RWPE2 (cell line): ENCODE measurements at regions not wholly inside any gene's neighbourhood (a gene's known extent, or its start where the extent isn't known, plus 50 kb on each side); places are given as distances from the start of the nearest gene placed in this dataset.

Experiments
- ATAC-seq: fragments of 200-7000 bp; cut with Tn5 transposase; 3 replicates; pipeline ENCODE4 v1.9.1; 2021; ENCODE audit warnings: low read depth
- DNase-seq: peaks from one replicate; pipeline ENCODE4 v3.0.0-alpha.2; 2020; ENCODE audit warnings: low spot score
- H3K27ac ChIP-seq: fragments of 450-650 bp; 2 replicates; pipeline ENCODE4 v1.5.1; 2017; ENCODE audit warnings: mild to moderate bottlenecking; ENCODE audit not compliant: poor library complexity, severe bottlenecking
- H3K27me3 ChIP-seq: fragments of 250-450 bp; sonication (Bioruptor Pico); 2 replicates; pipeline ENCODE4 v1.5.1; 2021; ENCODE audit warnings: mild to moderate bottlenecking, moderate library complexity; ENCODE audit not compliant: insufficient read depth, poor library complexity, severe bottlenecking
- H3K36me3 ChIP-seq: fragments of 250-450 bp; sonication (Bioruptor Pico); 2 replicates; pipeline ENCODE4 v1.5.1; 2020; ENCODE audit warnings: low read depth, mild to moderate bottlenecking, moderate library complexity
- H3K4me1 ChIP-seq: fragments of 250-450 bp; sonication (Bioruptor Pico); 2 replicates; pipeline ENCODE4 v1.5.1; 2021; ENCODE audit warnings: mild to moderate bottlenecking, moderate library complexity; ENCODE audit not compliant: insufficient read depth, poor library complexity, severe bottlenecking
- H3K4me3 ChIP-seq: fragments of 250-450 bp; sonication (Bioruptor Pico); 2 replicates; pipeline ENCODE4 v1.5.1; 2021; ENCODE audit warnings: mild to moderate bottlenecking, moderate library complexity; ENCODE audit not compliant: severe bottlenecking
- H3K9me3 ChIP-seq: fragments of 250-450 bp; sonication (Bioruptor Pico); 2 replicates; pipeline ENCODE4 v1.5.1; 2021; ENCODE audit warnings: mild to moderate bottlenecking, moderate library complexity; ENCODE audit not compliant: severe bottlenecking
- TF ChIP-seq, protein P1 (sequence below): fragments of 450-650 bp; IDR thresholded peaks from one replicate; pipeline ENCODE4 v1.5.1; 2017; ENCODE audit warnings: mild to moderate bottlenecking, moderate library complexity; ENCODE audit not compliant: poor library complexity, severe bottlenecking

DNA sequence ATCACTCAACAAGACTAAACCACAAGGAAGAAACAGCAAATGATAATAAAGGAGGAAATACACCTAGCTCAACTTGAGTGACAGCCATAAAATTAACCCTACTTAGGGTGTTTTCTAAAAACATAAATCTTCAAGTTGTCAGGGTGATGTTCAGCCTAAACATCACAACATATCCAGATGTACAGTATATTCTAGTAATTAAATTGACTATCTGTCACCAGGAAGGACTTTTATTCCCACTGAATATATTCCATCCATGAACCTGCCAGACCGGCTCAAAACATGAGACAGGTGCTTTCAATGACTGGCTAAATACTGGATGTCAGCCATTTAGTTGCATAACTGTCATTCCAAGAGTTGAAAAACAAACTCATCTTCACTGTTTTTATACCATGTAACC, 298.1 kb upstream of the NEBL start:
- H3K9me3 ChIP-seq: no peaks in the 10 kb centered on the region
- H3K27ac ChIP-seq: peak overlapping the region; percentile 32
- no peaks in the 10 kb centered on the region for H3K27me3 ChIP-seq
- H3K4me1 ChIP-seq: peaks cover 27% of the 10 kb centered on the region
- peak; percentile 32 for ATAC-seq
- no peak for DNase-seq
- TF ChIP-seq, protein P1, sequence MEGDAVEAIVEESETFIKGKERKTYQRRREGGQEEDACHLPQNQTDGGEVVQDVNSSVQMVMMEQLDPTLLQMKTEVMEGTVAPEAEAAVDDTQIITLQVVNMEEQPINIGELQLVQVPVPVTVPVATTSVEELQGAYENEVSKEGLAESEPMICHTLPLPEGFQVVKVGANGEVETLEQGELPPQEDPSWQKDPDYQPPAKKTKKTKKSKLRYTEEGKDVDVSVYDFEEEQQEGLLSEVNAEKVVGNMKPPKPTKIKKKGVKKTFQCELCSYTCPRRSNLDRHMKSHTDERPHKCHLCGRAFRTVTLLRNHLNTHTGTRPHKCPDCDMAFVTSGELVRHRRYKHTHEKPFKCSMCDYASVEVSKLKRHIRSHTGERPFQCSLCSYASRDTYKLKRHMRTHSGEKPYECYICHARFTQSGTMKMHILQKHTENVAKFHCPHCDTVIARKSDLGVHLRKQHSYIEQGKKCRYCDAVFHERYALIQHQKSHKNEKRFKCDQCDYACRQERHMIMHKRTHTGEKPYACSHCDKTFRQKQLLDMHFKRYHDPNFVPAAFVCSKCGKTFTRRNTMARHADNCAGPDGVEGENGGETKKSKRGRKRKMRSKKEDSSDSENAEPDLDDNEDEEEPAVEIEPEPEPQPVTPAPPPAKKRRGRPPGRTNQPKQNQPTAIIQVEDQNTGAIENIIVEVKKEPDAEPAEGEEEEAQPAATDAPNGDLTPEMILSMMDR: no peak
- H3K4me3 ChIP-seq: no peak overlapping the region
- H3K36me3 ChIP-seq: no peaks in the 10 kb centered on the region

DNA sequence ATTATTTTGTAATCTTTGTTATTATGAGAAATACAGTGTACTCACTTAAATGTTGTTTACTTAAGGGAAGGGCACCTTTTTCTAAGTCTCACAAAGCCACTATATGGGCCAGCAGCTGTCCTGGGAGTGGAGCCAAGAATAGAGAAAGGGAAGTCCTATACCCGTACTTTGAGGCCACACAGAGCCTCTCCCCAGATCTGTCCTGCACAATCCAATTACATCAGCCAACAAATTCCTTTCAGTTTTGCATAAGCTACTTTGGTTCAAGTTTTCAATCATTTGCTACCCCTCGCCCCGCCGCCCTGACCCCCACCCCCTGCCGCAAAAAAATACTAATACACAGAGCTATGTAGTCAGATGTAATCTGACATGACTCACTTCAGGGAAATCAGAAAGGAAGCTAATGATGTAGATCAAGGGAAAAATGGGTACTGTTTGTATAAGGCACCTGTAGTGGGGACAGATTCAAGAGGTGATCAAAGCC, 297.4 kb upstream of the NEBL start:
- H3K9me3 ChIP-seq: no peaks in the 10 kb centered on the region

DNA sequence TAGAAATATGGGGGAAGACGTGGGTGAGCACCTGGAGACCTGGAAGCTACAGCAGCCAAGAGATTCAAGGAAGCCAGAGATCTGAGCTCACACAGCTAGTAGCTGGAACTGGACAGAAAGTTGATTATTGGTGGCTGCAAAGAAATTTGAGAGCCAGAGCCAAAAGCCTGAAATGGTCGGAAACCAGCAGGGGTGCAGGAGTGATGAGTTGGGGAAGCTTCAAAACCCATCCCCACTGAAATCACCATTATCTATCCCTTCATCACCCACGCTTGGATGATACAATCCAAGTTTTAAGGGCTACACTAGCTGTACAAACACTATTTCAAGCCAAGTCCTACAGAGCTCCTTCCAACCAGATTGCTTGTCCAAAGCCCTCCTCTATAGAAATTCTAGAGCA, 296.1 kb upstream of the NEBL start:
- Histone ChIP-seq H3K36me3 (no peaks in the 10 kb centered on the region), H3K4me1 (peaks cover 27% of the 10 kb centered on the region), H3K27ac (no peak overlapping the region), H3K9me3 (peaks cover 4% of the 10 kb centered on the region), H3K4me3 (no peak overlapping the region), H3K27me3 (no peaks in the 10 kb centered on the region)
- ATAC-seq (no peak), DNase-seq (no peak)
- TF ChIP-seq, protein P1: no peak

More for the DNA sequence above, 297.4 kb upstream of the NEBL start:
- Histone ChIP-seq H3K27ac (peak overlapping the region; percentile 32), H3K4me1 (peaks cover 27% of the 10 kb centered on the region), H3K27me3 (no peaks in the 10 kb centered on the region), H3K4me3 (no peak overlapping the region), H3K36me3 (no peaks in the 10 kb centered on the region)
- ATAC-seq: peak; percentile 82
- TF ChIP-seq, protein P1: no peak
- DNase-seq: no peak

DNA sequence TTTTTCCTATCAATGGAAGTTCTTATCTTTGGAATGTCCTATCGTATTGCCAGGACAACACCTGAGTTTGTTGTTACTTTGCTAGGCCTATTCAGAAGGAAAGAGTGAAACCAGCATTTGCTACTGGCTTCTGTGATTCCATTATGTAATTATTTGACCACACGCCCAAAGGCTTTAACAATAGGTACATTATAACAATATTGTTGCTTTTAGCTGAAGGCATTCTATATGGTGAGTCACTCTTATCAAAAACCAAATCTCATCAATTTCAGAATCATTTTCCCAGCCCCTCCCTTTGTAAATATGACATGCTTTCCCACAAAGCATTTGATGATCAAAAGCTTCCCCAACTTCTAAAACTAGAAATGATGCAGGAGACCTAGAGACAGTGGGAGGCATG, 294.4 kb upstream of the NEBL start:
- DNase-seq (no peak), ATAC-seq (peak; percentile 58)
- H3K4me3 ChIP-seq: no peak overlapping the region
- H3K27me3 ChIP-seq: no peaks in the 10 kb centered on the region
- H3K36me3 ChIP-seq: no peaks in the 10 kb centered on the region
- peaks cover 27% of the 10 kb centered on the region for H3K4me1 ChIP-seq
- TF ChIP-seq, protein P1: no peak
- H3K9me3 ChIP-seq: peaks cover 4% of the 10 kb centered on the region
- H3K27ac ChIP-seq: peak overlapping the region; percentile 6

DNA sequence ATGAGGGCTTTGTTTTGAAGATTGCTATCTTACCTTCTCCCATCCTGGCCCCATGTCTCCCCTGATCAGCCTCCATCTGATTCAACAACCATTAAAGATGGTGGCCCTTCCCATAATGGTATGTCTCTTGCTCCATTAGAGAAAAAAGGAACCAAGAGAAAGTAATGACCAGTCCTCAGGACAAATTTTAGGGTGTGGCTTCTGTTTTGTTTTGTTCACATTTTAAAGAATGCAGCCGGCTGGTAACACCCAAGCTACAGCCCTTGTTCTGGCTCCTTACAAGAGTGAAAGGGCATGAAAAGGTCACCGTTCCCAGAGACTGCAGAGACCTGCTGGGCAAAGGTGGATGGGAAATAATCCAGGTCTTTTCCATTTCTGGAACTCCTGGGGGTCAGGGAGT, 287.9 kb upstream of the NEBL start:
- TF ChIP-seq, protein P1: no peak
- ATAC-seq (no peak), DNase-seq (no peak)
- Histone ChIP-seq H3K36me3 (no peaks in the 10 kb centered on the region), H3K4me3 (no peak overlapping the region), H3K27me3 (no peaks in the 10 kb centered on the region), H3K9me3 (peaks cover 4% of the 10 kb centered on the region), H3K27ac (peak overlapping the region; percentile 79), H3K4me1 (peaks cover 15% of the 10 kb centered on the region)
